NCI-H2107 treated with DMSO at 0.1 percent for 48 hours (cell line): ENCODE measurements at regions not wholly inside any gene's neighbourhood (a gene's known extent, or its start where the extent isn't known, plus 50 kb on each side); places are given as distances from the start of the nearest gene placed in this dataset.
"Not testable (repeated sequence)": the region's sequence is repeated elsewhere in the genome, so short reads cannot be mapped to it uniquely, and the experiment has no call there.

Experiments used
- DNase-seq: peaks from one replicate; lab custom pipeline; 2025; ENCODE audit not compliant: unreplicated experiment; lab: John Stamatoyannopoulos, UW

GRCh38 chrX:2572740-2573139 lies 72.0 kb upstream of the DHRSX start:
- DNase-seq, result no peak

- DNase-seq, result no peak
Observed at GRCh38 chrX:2568125-2568524, 67.3 kb upstream of the DHRSX start.

GRCh38 chrX:2566055-2566454 lies 65.3 kb upstream of the DHRSX start:
- DNase-seq, result no peak

- no peak for DNase-seq
Observed at GRCh38 chrX:2561456-2561855, 60.7 kb upstream of the DHRSX start.

- no peak for DNase-seq
Observed at GRCh38 chrX:2559124-2559523, 58.3 kb upstream of the DHRSX start.

GRCh38 chrX:2554891-2555290 lies 54.1 kb upstream of the DHRSX start:
- DNase-seq, result no peak

GRCh38 chrX:2554066-2554465 lies 53.3 kb upstream of the DHRSX start:
- not testable (repeated sequence) for DNase-seq

- DNase-seq, result peak; percentile 47
Observed at GRCh38 chrX:2552621-2553201, 51.9 kb upstream of the DHRSX start.

GRCh38 chrX:2550328-2551020 lies 49.7 kb upstream of the DHRSX start:
- DNase-seq, result no peak
